HK-2 (cell line): ENCODE measurements at regions not wholly inside any gene's neighbourhood (a gene's known extent, or its start where the extent isn't known, plus 50 kb on each side); places are given as distances from the start of the nearest gene placed in this dataset.
"Not testable (repeated sequence)": the region's sequence is repeated elsewhere in the genome, so short reads cannot be mapped to it uniquely, and the experiment has no call there.

ENCODE experiments used
- DNase-seq: peaks from one replicate; pipeline ENCODE4 v3.0.0-alpha.2; 2018; ENCODE audit not compliant: unreplicated experiment

GRCh38 chr3:6704817-6705216, 156.1 kb upstream of the GRM7 start:
- DNase-seq, result not testable (repeated sequence)

- DNase-seq, result no peak
Observed at GRCh38 chr3:6706777-6707176, 154.1 kb upstream of the GRM7 start.

GRCh38 chr3:6709178-6709577, 151.7 kb upstream of the GRM7 start:
- no peak for DNase-seq

GRCh38 chr3:6714962-6715361, 146.0 kb upstream of the GRM7 start:
- DNase-seq, result no peak

- DNase-seq, result no peak
Observed at GRCh38 chr3:6716420-6716819, 144.5 kb upstream of the GRM7 start.

GRCh38 chr3:6717026-6717943, 143.6 kb upstream of the GRM7 start:
- no peak for DNase-seq

GRCh38 chr3:6719999-6720398, 140.9 kb upstream of the GRM7 start:
- no peak for DNase-seq

GRCh38 chr3:6721491-6721890, 139.4 kb upstream of the GRM7 start:
- DNase-seq, result no peak

- DNase-seq, result no peak
Observed at GRCh38 chr3:6723205-6723604, 137.7 kb upstream of the GRM7 start.

- DNase-seq, result no peak
Observed at GRCh38 chr3:6726811-6727210, 134.1 kb upstream of the GRM7 start.

GRCh38 chr3:6732807-6733206, 128.1 kb upstream of the GRM7 start:
- DNase-seq, result no peak

- DNase-seq, result no peak
Observed at GRCh38 chr3:6733699-6734394, 127.1 kb upstream of the GRM7 start.

GRCh38 chr3:6734395-6734746, 126.5 kb upstream of the GRM7 start:
- no peak for DNase-seq

GRCh38 chr3:6736836-6737629, 123.9 kb upstream of the GRM7 start:
- DNase-seq, result no peak

GRCh38 chr3:6737630-6738029, 123.3 kb upstream of the GRM7 start:
- DNase-seq, result no peak

- DNase-seq, result no peak
Observed at GRCh38 chr3:6739288-6739687, 121.6 kb upstream of the GRM7 start.

- no peak for DNase-seq
Observed at GRCh38 chr3:6743067-6743720, 117.7 kb upstream of the GRM7 start.

- no peak for DNase-seq
Observed at GRCh38 chr3:6746443-6746842, 114.5 kb upstream of the GRM7 start.

- DNase-seq, result no peak
Observed at GRCh38 chr3:6747017-6747416, 113.9 kb upstream of the GRM7 start.

GRCh38 chr3:6750782-6751181, 110.1 kb upstream of the GRM7 start:
- no peak for DNase-seq

GRCh38 chr3:6753536-6753935, 107.4 kb upstream of the GRM7 start:
- no peak for DNase-seq
